Stimulated activated CD4-positive, alpha-beta T cell treated with anti-CD3 and anti-CD28 coated beads, Interleukin-4, amount 100 ng/mL, for 4 hours (primary cell): ENCODE measurements at regions not wholly inside any gene's neighbourhood (a gene's known extent, or its start where the extent isn't known, plus 50 kb on each side); places are given as distances from the start of the nearest gene placed in this dataset.

ENCODE experiments used
- DNase-seq, 2 experiments: peaks; one replicate each; pipeline ENCODE4 v3.0.0-alpha.2; 2020

DNA sequence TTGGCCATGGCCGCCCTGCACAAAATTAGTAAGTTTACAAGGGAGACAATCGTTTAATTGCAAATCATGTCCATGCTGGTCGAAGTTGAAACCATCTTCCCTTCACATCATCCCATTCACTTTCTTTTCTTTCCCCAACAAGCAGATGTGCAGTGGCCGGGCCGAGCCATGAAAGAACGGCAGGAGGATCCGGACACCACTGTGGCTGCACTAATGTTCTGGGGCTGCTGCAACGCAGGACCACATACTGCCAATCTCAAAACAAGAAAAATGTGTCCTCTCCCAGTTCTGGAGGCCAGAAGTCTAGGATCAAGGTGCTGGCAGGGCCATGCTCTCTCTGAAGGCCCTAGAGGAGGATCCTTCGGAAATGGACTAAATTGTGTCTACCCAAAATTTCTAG lies 227.4 kb upstream of the MYT1L start:
- no peak for DNase-seq

- no peak for DNase-seq
These were observed 226.4 kb upstream of the MYT1L start for GRCh38 chr2:2557475-2557874.

DNA sequence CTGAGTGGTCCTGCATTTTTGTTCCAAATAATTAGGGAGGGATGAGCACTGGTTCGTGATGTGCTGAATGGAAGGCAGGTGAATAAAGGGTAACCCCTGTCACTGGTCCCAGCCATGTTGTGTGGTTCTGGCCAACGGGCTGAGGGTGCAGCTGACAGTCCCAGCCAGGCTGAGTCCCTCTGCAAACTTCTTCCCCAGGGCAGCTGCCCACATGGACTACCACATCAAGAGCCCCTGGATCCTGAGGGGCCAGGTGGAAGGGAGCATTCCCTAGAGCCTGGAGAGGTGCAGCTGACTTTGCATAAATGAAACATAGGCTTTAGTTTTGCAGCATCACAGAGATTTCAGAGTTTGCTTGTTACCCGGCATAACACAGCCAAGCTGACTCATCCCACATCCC lies 219.8 kb upstream of the MYT1L start:
- DNase-seq = no peak

DNA sequence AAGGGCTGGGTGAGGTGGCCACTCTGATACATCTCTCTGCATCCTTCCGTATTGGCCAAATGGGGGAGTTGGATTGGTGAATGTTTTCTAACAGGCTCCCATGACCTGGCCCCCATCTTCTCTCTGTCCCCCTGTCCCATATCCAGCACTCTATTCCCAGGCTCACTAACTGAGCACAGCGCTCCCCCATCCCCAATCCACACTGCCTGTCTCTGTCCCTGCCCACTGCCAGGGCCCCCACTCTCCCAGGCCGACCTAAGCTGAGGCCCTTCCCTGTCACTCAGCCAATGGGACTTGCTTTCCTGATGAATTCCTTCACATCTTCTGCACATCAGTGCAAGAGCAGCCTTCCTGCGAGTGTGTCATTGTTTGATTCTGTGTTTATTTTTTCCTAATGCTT lies 216.8 kb upstream of the MYT1L start:
- DNase-seq = no peak

- no peak for DNase-seq
These were observed 216.4 kb upstream of the MYT1L start for GRCh38 chr2:2547451-2547850.

GRCh38 chr2:2546046-2546445 lies 215.0 kb upstream of the MYT1L start:
- no peak for DNase-seq

- DNase-seq = no peak
These were observed 212.0 kb upstream of the MYT1L start for GRCh38 chr2:2542966-2543611.

- DNase-seq = no peak
These were observed 211.2 kb upstream of the MYT1L start for GRCh38 chr2:2542316-2542715.

DNA sequence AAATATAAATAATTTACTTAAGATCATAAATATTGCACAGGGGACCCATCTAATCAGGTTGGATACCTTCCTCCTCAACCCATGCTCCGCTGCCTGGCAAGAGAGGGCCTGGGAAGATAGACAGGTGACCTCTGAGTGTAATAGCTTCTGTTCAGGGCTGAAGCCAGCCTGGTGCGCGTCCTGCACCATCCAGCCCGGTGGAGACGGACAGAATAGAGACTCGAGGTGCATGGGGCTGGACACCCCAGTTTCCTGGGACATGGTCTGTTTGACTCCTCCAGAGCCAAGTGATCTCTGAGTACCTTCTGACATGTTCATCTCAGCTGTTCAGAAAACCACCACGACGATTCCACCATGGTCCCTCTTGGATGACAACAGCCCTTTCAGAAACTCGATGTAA lies 209.3 kb upstream of the MYT1L start:
- no peak for DNase-seq

DNA sequence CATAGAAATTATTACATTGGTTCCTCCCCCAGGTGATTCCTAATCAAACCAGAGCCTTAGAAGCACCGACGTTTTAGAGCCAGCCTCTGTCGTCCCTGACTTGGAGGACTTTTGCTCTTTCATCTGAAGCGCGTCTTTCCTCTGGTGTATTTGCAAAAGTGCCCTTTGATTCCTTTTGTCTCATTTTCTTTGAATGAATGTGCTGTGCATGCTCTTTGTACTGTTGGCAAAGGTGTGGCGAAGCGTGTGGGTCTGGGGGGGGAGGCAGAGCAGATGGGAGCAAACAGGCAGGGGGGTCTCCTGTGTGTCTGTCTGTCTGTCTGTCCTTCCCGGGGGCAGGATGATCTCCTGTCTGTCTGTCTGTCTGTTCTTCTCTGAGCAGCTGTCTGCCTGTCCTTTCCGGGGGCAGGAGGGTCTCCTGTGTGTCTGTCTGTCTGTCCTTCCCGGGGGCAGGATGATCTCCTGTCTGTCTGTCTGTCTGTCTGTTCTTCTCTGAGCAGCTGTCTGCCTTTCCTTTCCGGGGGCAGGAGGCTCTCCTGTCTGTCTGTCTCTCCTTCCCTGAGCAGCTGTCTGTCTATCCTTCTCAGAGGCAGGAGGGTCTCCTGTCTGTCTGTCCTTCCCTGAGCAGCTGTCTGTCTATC lies 205.5 kb upstream of the MYT1L start:
- DNase-seq = no peak

- DNase-seq = no peak
These were observed 199.3 kb upstream of the MYT1L start for GRCh38 chr2:2530334-2530733.

GRCh38 chr2:2528846-2529245 lies 197.8 kb upstream of the MYT1L start:
- DNase-seq = no peak

DNA sequence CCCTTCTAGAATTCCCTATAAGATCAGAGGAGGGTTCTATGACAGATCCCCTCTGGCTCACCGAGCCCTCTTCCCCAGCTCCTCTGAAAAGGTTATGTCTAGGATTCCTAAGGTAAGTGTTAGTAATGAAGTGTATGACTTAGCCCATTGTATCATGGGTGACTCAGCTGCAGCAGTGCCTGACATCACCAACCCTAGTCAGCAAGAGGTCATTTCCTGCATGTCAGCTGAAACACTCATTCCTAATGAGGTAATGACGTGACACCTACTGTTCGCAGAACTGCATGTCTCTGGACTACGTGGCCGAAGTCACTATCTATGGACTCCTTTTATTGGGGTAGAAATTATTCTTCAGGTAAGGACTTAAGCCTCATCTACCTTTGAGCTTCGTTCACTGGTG lies 196.1 kb upstream of the MYT1L start:
- no peak for DNase-seq

- DNase-seq = no peak
These were observed 193.4 kb upstream of the MYT1L start for GRCh38 chr2:2524348-2524941.

DNA sequence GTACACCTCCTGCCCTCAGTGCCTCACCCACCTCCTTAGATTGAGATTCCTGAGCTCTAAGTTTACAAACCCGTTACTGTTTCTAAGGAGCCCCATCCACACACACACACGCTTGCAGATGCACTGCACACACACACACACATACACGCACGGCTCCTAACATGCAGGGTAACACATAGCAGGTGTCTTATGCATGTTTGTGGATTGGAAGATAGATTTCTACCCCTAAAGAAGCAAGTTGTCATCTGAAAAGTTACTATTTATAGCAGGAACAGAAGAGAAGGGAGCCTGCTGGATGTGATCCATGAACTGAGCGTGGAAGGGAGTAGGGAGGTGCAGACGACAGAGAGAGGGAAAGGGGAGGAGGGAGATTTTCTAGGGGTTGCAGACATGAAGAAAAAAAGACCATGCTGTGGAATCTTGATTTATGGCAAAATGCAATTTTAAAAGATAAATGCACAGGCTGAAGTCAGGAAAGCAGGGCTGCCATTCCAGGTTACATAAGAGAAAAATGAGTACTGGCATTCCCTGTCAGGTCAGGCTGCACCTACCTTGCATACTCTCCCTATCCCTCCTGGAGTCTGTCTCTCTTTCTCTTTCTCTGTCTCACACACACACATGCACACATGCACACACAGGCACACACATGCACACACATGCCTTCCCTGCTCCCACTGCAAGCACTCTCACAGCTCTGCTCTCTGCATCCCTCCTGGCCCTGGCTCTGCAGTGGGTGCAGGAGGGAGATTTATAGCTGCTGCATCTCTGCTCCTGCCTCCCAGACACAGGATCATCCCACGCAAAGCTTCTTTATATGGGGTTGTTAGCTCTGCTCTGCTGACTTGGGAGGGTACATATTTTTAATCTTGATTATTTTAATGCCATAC lies 192.6 kb upstream of the MYT1L start:
- no peak for DNase-seq

DNA sequence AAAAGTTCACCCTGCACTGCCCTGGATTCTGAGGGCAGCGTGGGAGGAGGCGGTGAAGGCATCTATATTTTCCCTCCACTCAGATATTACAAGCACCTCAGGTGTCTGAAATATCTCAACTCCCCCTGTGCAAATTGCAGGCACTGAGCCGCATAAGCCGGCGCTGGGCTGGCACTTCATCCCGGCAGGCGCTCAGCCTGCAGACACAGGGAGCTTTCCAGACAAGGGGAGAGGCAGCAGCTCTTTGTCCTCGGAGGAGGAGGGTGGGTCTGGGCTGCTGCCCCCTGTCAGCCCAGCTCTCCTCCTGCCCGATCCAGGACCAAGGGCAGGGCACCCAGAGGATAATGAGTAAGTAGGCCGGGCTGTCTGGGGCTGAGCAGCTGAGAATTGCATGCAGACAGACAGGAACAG lies 189.3 kb upstream of the MYT1L start:
- DNase-seq = no peak

- no peak for DNase-seq
These were observed 188.3 kb upstream of the MYT1L start for GRCh38 chr2:2519381-2519780.

GRCh38 chr2:2517399-2517798 lies 186.3 kb upstream of the MYT1L start:
- DNase-seq = no peak

- no peak for DNase-seq
These were observed 185.3 kb upstream of the MYT1L start for GRCh38 chr2:2516386-2516785.

- no peak for DNase-seq
These were observed 181.9 kb upstream of the MYT1L start for GRCh38 chr2:2512931-2513330.

- no peak for DNase-seq
These were observed 176.4 kb upstream of the MYT1L start for GRCh38 chr2:2507417-2507997.

GRCh38 chr2:2506536-2506935 lies 175.5 kb upstream of the MYT1L start:
- DNase-seq = no peak

DNA sequence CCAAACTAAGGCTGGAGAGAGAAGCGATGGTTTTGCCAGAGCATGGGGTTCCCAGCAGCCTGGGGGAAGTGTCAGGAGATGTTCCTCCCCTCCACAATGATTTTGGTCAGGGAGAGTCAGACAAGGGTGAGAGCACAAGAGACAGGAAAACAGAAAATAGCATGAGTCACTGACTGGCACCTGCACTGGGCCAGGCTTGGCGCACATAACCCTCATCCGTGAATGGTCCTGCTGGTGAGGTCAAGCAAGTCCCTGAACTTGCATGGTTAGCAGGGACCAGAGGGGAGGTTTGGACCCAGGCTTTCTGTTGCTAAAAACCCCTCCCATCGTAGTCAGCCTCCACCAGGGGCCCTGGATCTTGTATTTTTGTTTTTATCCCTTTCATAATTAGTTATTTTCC lies 174.5 kb upstream of the MYT1L start:
- DNase-seq = no peak
